Stomach (tissue), 4 donors: ENCODE measurements at regions not wholly inside any gene's neighbourhood (a gene's known extent, or its start where the extent isn't known, plus 50 kb on each side); places are given as distances from the start of the nearest gene placed in this dataset.

ENCODE experiments used
- POLR2AphosphoS5 ChIP-seq, 3 donors: sonication (generic); formaldehyde crosslinking; IDR thresholded peaks; one replicate each; pipeline ENCODE4 v1.6.1; 2016; ENCODE audit warnings: antibody characterized with exemption in 3 of 3
- TF ChIP-seq, protein P1 (sequence below), 7 experiments: fragments of 450-650 bp in 4 of 7; fragments of 200-600 bp in 3 of 7; sonication (generic) in 3 of 7; IDR thresholded peaks; one replicate each; pipeline ENCODE4 v1.5.1; 2016 to 2019; ENCODE audit warnings: antibody characterized with exemption in 7 of 7, control low read depth in 2 of 7, mild to moderate bottlenecking in 1 of 7

DNA sequence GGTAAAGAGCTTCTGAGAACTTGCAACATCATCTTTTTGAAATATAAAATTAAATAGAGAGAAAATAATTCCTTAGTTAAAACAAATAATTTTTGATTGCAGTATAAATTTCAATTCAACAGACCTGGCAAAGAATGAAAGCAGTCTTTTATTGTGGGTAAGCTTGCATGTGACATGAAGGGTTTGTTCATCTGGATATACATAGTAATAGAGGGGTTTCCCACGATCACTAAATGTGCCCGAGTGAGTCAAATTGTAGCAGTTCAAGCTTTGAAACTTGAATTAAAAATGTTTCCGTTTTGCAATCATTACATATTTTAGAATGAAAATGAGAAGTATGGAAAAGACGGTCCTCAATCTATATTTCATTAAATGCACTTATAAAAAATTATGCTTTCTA lies 658.4 kb upstream of the MBL2 start:
- TF ChIP-seq POLR2AphosphoS5 (IDR thresholded peaks at IDR 0.05) = no peak
- TF ChIP-seq, protein P1, sequence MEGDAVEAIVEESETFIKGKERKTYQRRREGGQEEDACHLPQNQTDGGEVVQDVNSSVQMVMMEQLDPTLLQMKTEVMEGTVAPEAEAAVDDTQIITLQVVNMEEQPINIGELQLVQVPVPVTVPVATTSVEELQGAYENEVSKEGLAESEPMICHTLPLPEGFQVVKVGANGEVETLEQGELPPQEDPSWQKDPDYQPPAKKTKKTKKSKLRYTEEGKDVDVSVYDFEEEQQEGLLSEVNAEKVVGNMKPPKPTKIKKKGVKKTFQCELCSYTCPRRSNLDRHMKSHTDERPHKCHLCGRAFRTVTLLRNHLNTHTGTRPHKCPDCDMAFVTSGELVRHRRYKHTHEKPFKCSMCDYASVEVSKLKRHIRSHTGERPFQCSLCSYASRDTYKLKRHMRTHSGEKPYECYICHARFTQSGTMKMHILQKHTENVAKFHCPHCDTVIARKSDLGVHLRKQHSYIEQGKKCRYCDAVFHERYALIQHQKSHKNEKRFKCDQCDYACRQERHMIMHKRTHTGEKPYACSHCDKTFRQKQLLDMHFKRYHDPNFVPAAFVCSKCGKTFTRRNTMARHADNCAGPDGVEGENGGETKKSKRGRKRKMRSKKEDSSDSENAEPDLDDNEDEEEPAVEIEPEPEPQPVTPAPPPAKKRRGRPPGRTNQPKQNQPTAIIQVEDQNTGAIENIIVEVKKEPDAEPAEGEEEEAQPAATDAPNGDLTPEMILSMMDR (IDR thresholded peaks at IDR 0.05) = no peak
